ENCODE measurements at regions not wholly inside any gene's neighbourhood (a gene's known extent, or its start where the extent isn't known, plus 50 kb on each side); places are given as distances from the start of the nearest gene placed in this dataset.

- TF ChIP-seq CTCF (IDR thresholded peaks at IDR 0.05) (no peak), POLR2A (IDR thresholded peaks at IDR 0.05) (no peak)
These were observed 826.7 kb downstream of the KCNJ2 start for GRCh38 chr17:70995997-70996396.

Data from stomach (tissue), 4 donors.